GM12875 (cell line): ENCODE measurements at regions not wholly inside any gene's neighbourhood (a gene's known extent, or its start where the extent isn't known, plus 50 kb on each side); places are given as distances from the start of the nearest gene placed in this dataset.
"Not testable (repeated sequence)": the region's sequence is repeated elsewhere in the genome, so short reads cannot be mapped to it uniquely, and the experiment has no call there.

Experiments used
- H3K4me3 ChIP-seq: one replicate; pipeline ENCODE4 v1.5.1; 2011; ENCODE audit warnings: low read depth, low read length, control low read depth
- CTCF ChIP-seq: IDR thresholded peaks from 2 replicates; pipeline ENCODE4 v1.5.1; 2011; ENCODE audit warnings: low read depth, mild to moderate bottlenecking, control low read depth, inconsistent platforms, low read length, moderate library complexity, borderline replicate concordance; ENCODE audit not compliant: insufficient read depth

GRCh38 chr2:109692013-109692743 is 78.0 kb downstream of the SOWAHC start:
- TF ChIP-seq CTCF = no peak

GRCh38 chr2:109692831-109693230 is 78.7 kb downstream of the SOWAHC start:
- not testable (repeated sequence) for H3K4me3 ChIP-seq

More at GRCh38 chr2:109692013-109692743, 78.0 kb downstream of the SOWAHC start:
- no peak overlapping the region for H3K4me3 ChIP-seq

GRCh38 chr2:109693292-109693691 is 79.1 kb downstream of the SOWAHC start:
- H3K4me3 ChIP-seq = not testable (repeated sequence)

GRCh38 chr2:109694190-109694589 is 80.0 kb downstream of the SOWAHC start:
- no peak for TF ChIP-seq CTCF
- no peak overlapping the region for H3K4me3 ChIP-seq

- TF ChIP-seq CTCF = no peak
- no peak overlapping the region for H3K4me3 ChIP-seq
Observed at GRCh38 chr2:109695290-109695689, 81.1 kb downstream of the SOWAHC start.

GRCh38 chr2:109699646-109700045 is 85.5 kb downstream of the SOWAHC start:
- no peak for TF ChIP-seq CTCF
- H3K4me3 ChIP-seq = no peak overlapping the region

GRCh38 chr2:109700680-109701274 is 86.6 kb downstream of the SOWAHC start:
- no peak overlapping the region for H3K4me3 ChIP-seq

GRCh38 chr2:109701362-109701761 is 87.2 kb downstream of the SOWAHC start:
- TF ChIP-seq CTCF = no peak
- H3K4me3 ChIP-seq = no peak overlapping the region

More at GRCh38 chr2:109700680-109701274, 86.6 kb downstream of the SOWAHC start:
- no peak for TF ChIP-seq CTCF
